Loucy (cell line): ENCODE measurements at regions not wholly inside any gene's neighbourhood (a gene's known extent, or its start where the extent isn't known, plus 50 kb on each side); places are given as distances from the start of the nearest gene placed in this dataset.

Source experiments
- H2AFZ ChIP-seq: fragments of 200-600 bp; sonication (generic); 2 replicates; pipeline ENCODE4 v1.6.0; 2016; ENCODE audit warnings: antibody characterized with exemption, mild to moderate bottlenecking, low read length, moderate library complexity
- H3F3A ChIP-seq: fragments of 200-600 bp; 2 replicates; pipeline ENCODE4 v1.6.0; 2016; ENCODE audit warnings: antibody characterized with exemption, low read depth, mild to moderate bottlenecking
- H3K27me3 ChIP-seq: fragments of 200-600 bp; sonication (generic); 2 replicates; pipeline ENCODE4 v1.6.1; 2014; ENCODE audit warnings: low read length, mild to moderate bottlenecking; ENCODE audit not compliant: insufficient read depth, poor library complexity, severe bottlenecking
- H3K36me3 ChIP-seq: fragments of 200-600 bp; sonication (generic); 2 replicates; pipeline ENCODE4 v1.6.1; 2016; ENCODE audit warnings: low read length; ENCODE audit not compliant: insufficient read depth
- H3K4me1 ChIP-seq: fragments of 200-600 bp; sonication (generic); 2 replicates; pipeline ENCODE4 v1.5.1; 2014; ENCODE audit warnings: low read length, mild to moderate bottlenecking; ENCODE audit not compliant: insufficient read depth, poor library complexity, severe bottlenecking
- H3K4me2 ChIP-seq: fragments of 200-600 bp; sonication (generic); 2 replicates; pipeline ENCODE4 v1.6.0; 2014; ENCODE audit warnings: antibody characterized with exemption, low read length, low read depth, mild to moderate bottlenecking; ENCODE audit not compliant: poor library complexity, severe bottlenecking
- H3K4me3 ChIP-seq: fragments of 200-600 bp; sonication (generic); 2 replicates; pipeline ENCODE4 v1.5.1; 2014; ENCODE audit warnings: low read length, mild to moderate bottlenecking, mixed read lengths; ENCODE audit not compliant: poor library complexity, severe bottlenecking
- H3K79me2 ChIP-seq: fragments of 200-600 bp; sonication (generic); 2 replicates; pipeline ENCODE4 v1.6.1; 2014; ENCODE audit warnings: low read length; ENCODE audit not compliant: insufficient read depth
- H3K9ac ChIP-seq: fragments of 200-600 bp; sonication (generic); 2 replicates; pipeline ENCODE4 v1.6.0; 2014; ENCODE audit warnings: mild to moderate bottlenecking, low read depth, low read length, moderate library complexity; ENCODE audit not compliant: poor library complexity, severe bottlenecking
- H3K9me2 ChIP-seq: fragments of 200-600 bp; sonication (generic); replicated peaks from 2 replicates; pipeline ENCODE4 v1.6.1; 2016; ENCODE audit warnings: low read depth, low read length, mixed read lengths
- H3K9me3 ChIP-seq: fragments of 200-600 bp; sonication (generic); 2 replicates; pipeline ENCODE4 v1.6.1; 2014; ENCODE audit warnings: mild to moderate bottlenecking, antibody characterized with exemption, low read length, low read depth; ENCODE audit not compliant: insufficient read depth
- H4K20me1 ChIP-seq: fragments of 200-600 bp; sonication (generic); 2 replicates; pipeline ENCODE4 v1.6.0; 2014; ENCODE audit warnings: antibody characterized with exemption, low read length, mild to moderate bottlenecking; ENCODE audit not compliant: insufficient read depth, poor library complexity, severe bottlenecking
- EZH2phosphoT487 ChIP-seq: fragments of 200-600 bp; IDR thresholded peaks from 2 replicates; pipeline ENCODE4 v1.6.1; 2018; ENCODE audit warnings: antibody characterized with exemption, mild to moderate bottlenecking, moderate library complexity, borderline replicate concordance
- TF ChIP-seq, protein P1 (sequence below): fragments of 200-600 bp; sonication (generic); conservative IDR thresholded peaks from 2 replicates; pipeline ENCODE4 v1.5.1; 2014; ENCODE audit warnings: mild to moderate bottlenecking, antibody characterized with exemption, low read length

DNA sequence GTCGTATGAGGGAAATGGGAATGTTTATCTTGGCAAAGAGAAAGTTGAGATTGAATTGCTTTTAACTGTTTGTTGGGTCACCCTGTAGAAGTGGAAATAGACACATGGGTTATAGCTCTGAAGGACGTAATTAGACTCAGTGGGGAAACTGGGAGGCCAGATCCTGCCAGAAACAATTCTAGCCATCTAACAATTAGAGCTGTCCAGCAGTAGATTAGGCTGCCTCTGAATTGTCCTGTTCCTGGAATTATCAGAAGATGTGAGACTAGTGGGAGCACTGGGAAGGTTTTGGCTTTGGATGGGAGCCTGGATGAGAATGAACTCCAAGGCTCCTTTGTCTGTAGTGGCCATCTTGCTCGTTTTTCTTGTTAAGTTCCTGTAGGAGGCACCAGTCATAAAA, 61.9 kb upstream of the IGFBP7 start:
- no peaks in the 10 kb centered on the region for H3F3A ChIP-seq
- H4K20me1 ChIP-seq: no peaks in the 10 kb centered on the region
- no peak overlapping the region for H3K9ac ChIP-seq
- peaks cover under 1% of the 10 kb centered on the region for H3K27me3 ChIP-seq
- H3K4me1 ChIP-seq: no peaks in the 10 kb centered on the region
- no peak overlapping the region for H3K4me3 ChIP-seq
- no peaks in the 10 kb centered on the region for H3K9me3 ChIP-seq
- no peak overlapping the region for H3K4me2 ChIP-seq
- H3K79me2 ChIP-seq: no peaks in the 10 kb centered on the region
- TF ChIP-seq EZH2phosphoT487: no peak
- TF ChIP-seq, protein P1, sequence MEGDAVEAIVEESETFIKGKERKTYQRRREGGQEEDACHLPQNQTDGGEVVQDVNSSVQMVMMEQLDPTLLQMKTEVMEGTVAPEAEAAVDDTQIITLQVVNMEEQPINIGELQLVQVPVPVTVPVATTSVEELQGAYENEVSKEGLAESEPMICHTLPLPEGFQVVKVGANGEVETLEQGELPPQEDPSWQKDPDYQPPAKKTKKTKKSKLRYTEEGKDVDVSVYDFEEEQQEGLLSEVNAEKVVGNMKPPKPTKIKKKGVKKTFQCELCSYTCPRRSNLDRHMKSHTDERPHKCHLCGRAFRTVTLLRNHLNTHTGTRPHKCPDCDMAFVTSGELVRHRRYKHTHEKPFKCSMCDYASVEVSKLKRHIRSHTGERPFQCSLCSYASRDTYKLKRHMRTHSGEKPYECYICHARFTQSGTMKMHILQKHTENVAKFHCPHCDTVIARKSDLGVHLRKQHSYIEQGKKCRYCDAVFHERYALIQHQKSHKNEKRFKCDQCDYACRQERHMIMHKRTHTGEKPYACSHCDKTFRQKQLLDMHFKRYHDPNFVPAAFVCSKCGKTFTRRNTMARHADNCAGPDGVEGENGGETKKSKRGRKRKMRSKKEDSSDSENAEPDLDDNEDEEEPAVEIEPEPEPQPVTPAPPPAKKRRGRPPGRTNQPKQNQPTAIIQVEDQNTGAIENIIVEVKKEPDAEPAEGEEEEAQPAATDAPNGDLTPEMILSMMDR: no peak
- H3K36me3 ChIP-seq: no peaks in the 10 kb centered on the region
- H3K9me2 ChIP-seq: no peaks in the 10 kb centered on the region
- no peak overlapping the region for H2AFZ ChIP-seq

DNA sequence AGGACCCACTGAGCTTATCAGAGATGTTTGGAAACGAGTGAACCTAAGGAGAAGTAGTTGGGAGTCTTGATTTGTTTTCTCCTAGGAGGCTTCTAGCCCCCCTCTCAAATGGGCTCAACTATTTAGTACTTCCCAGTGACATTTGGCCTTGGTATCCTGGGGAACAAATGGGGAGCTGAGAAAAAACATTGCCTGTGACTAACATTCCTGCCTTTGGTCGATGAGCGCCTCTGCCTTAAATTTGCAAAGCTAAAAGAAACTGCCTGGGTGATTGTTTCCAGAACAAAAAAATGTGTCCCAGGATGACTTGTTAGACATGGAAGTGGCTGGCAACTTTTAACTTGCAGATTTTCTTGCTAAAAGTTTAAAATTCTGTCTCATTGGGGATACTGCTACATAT, 58.8 kb upstream of the IGFBP7 start:
- Histone ChIP-seq H3K9ac (no peak overlapping the region), H2AFZ (no peak overlapping the region), H3K9me3 (no peaks in the 10 kb centered on the region), H3K9me2 (no peaks in the 10 kb centered on the region), H3K27me3 (peaks cover 8% of the 10 kb centered on the region), H3K4me1 (peaks cover 4% of the 10 kb centered on the region), H3K4me3 (no peak overlapping the region), H4K20me1 (no peaks in the 10 kb centered on the region), H3F3A (no peaks in the 10 kb centered on the region), H3K36me3 (no peaks in the 10 kb centered on the region), H3K4me2 (no peak overlapping the region), H3K79me2 (no peaks in the 10 kb centered on the region)
- TF ChIP-seq, protein P1: no peak
- no peak for TF ChIP-seq EZH2phosphoT487

DNA sequence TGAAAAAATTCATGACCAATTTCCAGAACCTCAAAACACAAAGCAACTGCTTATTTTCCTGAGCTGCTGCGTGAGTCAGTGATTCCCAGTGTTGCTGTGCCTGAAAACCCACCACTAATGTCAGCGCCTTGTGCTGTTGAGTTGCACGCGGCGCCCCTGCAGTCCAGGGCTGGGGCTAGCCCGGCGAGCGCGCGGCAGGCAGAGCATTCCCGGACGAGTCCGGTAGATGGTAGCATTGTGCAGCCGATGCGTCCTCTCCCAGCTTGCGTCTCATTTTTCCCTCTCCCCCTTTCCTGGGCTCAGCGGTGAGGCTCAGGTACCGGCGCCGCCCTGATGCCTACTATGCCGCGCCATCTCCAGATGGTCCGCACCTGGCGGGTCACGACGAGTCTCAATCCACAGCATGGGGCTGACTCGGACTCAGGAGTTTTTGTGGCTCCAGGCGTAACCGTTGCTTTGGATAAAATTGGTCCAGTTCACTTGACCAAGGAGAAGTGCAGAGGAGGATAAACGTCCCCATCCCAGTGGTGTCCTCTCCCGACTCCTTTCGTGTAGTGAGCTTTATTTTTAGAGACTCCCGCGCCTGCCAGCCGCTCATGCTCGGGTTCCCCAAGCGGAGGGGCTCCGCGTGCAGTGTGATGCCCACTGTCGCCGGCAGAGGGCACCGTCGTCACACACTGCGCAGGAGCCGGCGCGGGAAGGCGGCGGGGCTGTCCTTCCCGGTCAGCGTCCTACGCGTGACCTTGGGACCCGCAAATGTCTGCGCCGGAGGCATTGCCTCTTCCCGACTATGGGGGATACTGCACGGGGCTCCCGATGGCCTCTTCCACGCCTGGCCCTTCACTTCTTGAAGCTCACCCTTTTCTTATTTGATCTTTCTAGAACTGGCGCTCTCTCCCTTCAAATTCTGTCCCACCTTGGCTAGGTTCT, 53.6 kb upstream of the IGFBP7 start:
- Histone ChIP-seq H3K9ac (peak overlapping the region; percentile 84), H3K36me3 (no peaks in the 10 kb centered on the region), H4K20me1 (no peaks in the 10 kb centered on the region), H3F3A (no peaks in the 10 kb centered on the region), H3K27me3 (peaks cover 8% of the 10 kb centered on the region), H3K4me1 (peaks cover 11% of the 10 kb centered on the region), H3K4me3 (peak overlapping the region; percentile 96), H3K9me3 (no peaks in the 10 kb centered on the region), H3K4me2 (peak overlapping the region; percentile 100), H2AFZ (peak overlapping the region; percentile 100), H3K79me2 (no peaks in the 10 kb centered on the region), H3K9me2 (no peaks in the 10 kb centered on the region)
- TF ChIP-seq, protein P1: peak; percentile 70
- TF ChIP-seq EZH2phosphoT487: no peak
